Endothelial cell (in vitro differentiated cells): ENCODE measurements at regions not wholly inside any gene's neighbourhood (a gene's known extent, or its start where the extent isn't known, plus 50 kb on each side); places are given as distances from the start of the nearest gene placed in this dataset.

Experiments
- DNase-seq: peaks from one replicate; pipeline ENCODE4 v3.0.0; 2021; ENCODE audit warnings: low spot score
- H3K27ac Mint-ChIP-seq: one replicate; pipeline ENCODE4 v1.8.0; 2021; ENCODE audit warnings: mixed read lengths, inconsistent platforms; ENCODE audit not compliant: unreplicated experiment
- H3K27me3 Mint-ChIP-seq: one replicate; pipeline ENCODE4 v1.8.0; 2021; ENCODE audit warnings: mild to moderate bottlenecking, moderate library complexity, mixed read lengths, inconsistent platforms; ENCODE audit not compliant: unreplicated experiment
- H3K36me3 Mint-ChIP-seq: one replicate; pipeline ENCODE4 v1.8.0; 2021; ENCODE audit warnings: mild to moderate bottlenecking, low read depth, mixed read lengths, inconsistent platforms; ENCODE audit not compliant: unreplicated experiment
- H3K4me1 Mint-ChIP-seq: one replicate; pipeline ENCODE4 v1.8.0; 2021; ENCODE audit warnings: mild to moderate bottlenecking, mixed read lengths, inconsistent platforms; ENCODE audit not compliant: unreplicated experiment
- H3K4me3 Mint-ChIP-seq: one replicate; pipeline ENCODE4 v1.8.0; 2021; ENCODE audit warnings: mild to moderate bottlenecking, mixed read lengths, inconsistent platforms; ENCODE audit not compliant: unreplicated experiment
- H3K9me3 Mint-ChIP-seq: one replicate; pipeline ENCODE4 v1.8.0; 2021; ENCODE audit warnings: mixed read lengths, inconsistent platforms; ENCODE audit not compliant: unreplicated experiment
- CTCF ChIP-seq: fragments of 200-600 bp; sonication (generic); IDR thresholded peaks from one replicate; pipeline ENCODE4 v1.5.0; 2021; ENCODE audit warnings: antibody characterized with exemption; ENCODE audit not compliant: unreplicated experiment

- peaks cover 8% of the 10 kb centered on the region for H3K4me1 Mint-ChIP-seq
- no peak for DNase-seq
- H3K9me3 Mint-ChIP-seq: no peaks in the 10 kb centered on the region
- H3K27ac Mint-ChIP-seq: no peak overlapping the region
- H3K27me3 Mint-ChIP-seq: peaks cover 2% of the 10 kb centered on the region
- no peak overlapping the region for H3K4me3 Mint-ChIP-seq
- TF ChIP-seq CTCF: no peak
- no peaks in the 10 kb centered on the region for H3K36me3 Mint-ChIP-seq
Measured at GRCh38 chr1:38477811-38478210, 381.8 kb downstream of the RRAGC start.

- TF ChIP-seq CTCF: no peak
- peak overlapping the region; percentile 85 for H3K4me3 Mint-ChIP-seq
- H3K9me3 Mint-ChIP-seq: no peaks in the 10 kb centered on the region
- no peaks in the 10 kb centered on the region for H3K36me3 Mint-ChIP-seq
- H3K27me3 Mint-ChIP-seq: peaks cover 2% of the 10 kb centered on the region
- H3K4me1 Mint-ChIP-seq: peaks cover 8% of the 10 kb centered on the region
- H3K27ac Mint-ChIP-seq: no peak overlapping the region
- no peak for DNase-seq
Measured at GRCh38 chr1:38476850-38477178, 382.8 kb downstream of the RRAGC start.

GRCh38 chr1:38476111-38476849 is 383.3 kb downstream of the RRAGC start:
- no peak overlapping the region for H3K27ac Mint-ChIP-seq
- no peak for TF ChIP-seq CTCF
- H3K27me3 Mint-ChIP-seq: peaks cover 2% of the 10 kb centered on the region
- peak overlapping the region; percentile 85 for H3K4me3 Mint-ChIP-seq
- H3K36me3 Mint-ChIP-seq: no peaks in the 10 kb centered on the region
- peak; percentile 41 for DNase-seq
- peaks cover 8% of the 10 kb centered on the region for H3K4me1 Mint-ChIP-seq
- H3K9me3 Mint-ChIP-seq: no peaks in the 10 kb centered on the region

- H3K27me3 Mint-ChIP-seq: peaks cover 2% of the 10 kb centered on the region
- no peak for DNase-seq
- TF ChIP-seq CTCF: no peak
Measured at GRCh38 chr1:38475624-38476005, 384.0 kb downstream of the RRAGC start.

GRCh38 chr1:38474738-38475623 is 384.6 kb downstream of the RRAGC start:
- Mint-ChIP-seq H3K36me3 (no peaks in the 10 kb centered on the region), H3K9me3 (no peaks in the 10 kb centered on the region), H3K27ac (no peak overlapping the region), H3K4me3 (no peak overlapping the region), H3K4me1 (peaks cover 8% of the 10 kb centered on the region), H3K27me3 (peaks cover 2% of the 10 kb centered on the region)
- TF ChIP-seq CTCF: no peak
- DNase-seq: no peak

More at GRCh38 chr1:38475624-38476005, 384.0 kb downstream of the RRAGC start:
- H3K9me3 Mint-ChIP-seq: no peaks in the 10 kb centered on the region
- H3K27ac Mint-ChIP-seq: no peak overlapping the region
- no peak overlapping the region for H3K4me3 Mint-ChIP-seq
- no peaks in the 10 kb centered on the region for H3K36me3 Mint-ChIP-seq
- peaks cover 8% of the 10 kb centered on the region for H3K4me1 Mint-ChIP-seq
